Testis (tissue), 2 donors: ENCODE measurements at regions not wholly inside any gene's neighbourhood (a gene's known extent, or its start where the extent isn't known, plus 50 kb on each side); places are given as distances from the start of the nearest gene placed in this dataset.

Experiments
- DNase-seq: peaks from one replicate; pipeline ENCODE4 v3.0.0-alpha.2; 2019
- H3K27ac ChIP-seq, 2 donors: fragments of 200-600 bp; sonication (generic); one replicate each; pipeline ENCODE4 v1.5.1; 2019
- H3K27me3 ChIP-seq: fragments of 200-600 bp; sonication (generic); one replicate; pipeline ENCODE4 v1.5.1; 2019
- H3K36me3 ChIP-seq: fragments of 200-600 bp; sonication (generic); one replicate; pipeline ENCODE4 v1.5.1; 2017; ENCODE audit warnings: low read depth; ENCODE audit errors: missing control alignments
- H3K4me1 ChIP-seq: fragments of 200-600 bp; sonication (generic); one replicate; pipeline ENCODE4 v1.5.1; 2019
- H3K4me3 ChIP-seq, 2 donors: fragments of 200-600 bp; sonication (generic); one replicate each; pipeline ENCODE4 v1.5.1; 2017 to 2019
- H3K9me3 ChIP-seq: fragments of 200-600 bp; sonication (generic); one replicate; pipeline ENCODE4 v1.5.1; 2017
- POLR2A ChIP-seq: fragments of 450-650 bp; IDR thresholded peaks from one replicate; pipeline ENCODE4 v1.6.1; 2017; ENCODE audit warnings: antibody characterized with exemption, mild to moderate bottlenecking, moderate library complexity
- WGBS, 2 donors: methylation state at CpG; one replicate each; pipeline ENCODE4 v1.1.5; 2018; 5-methylcytosine and 5-hydroxymethylcytosine counted together
- intact Hi-C: fragments of 100-400 bp; cut with DNase I; formaldehyde crosslinking; loops from one replicate; pipeline ENCODE4 v1.15.1; 2023; ENCODE audit warnings: low total_unique reads
- TF ChIP-seq, protein P1 (sequence below), 3 experiments: fragments of 450-650 bp in 2 of 3; fragments of 200-600 bp in 1 of 3; sonication (generic) in 1 of 3; IDR thresholded peaks; one replicate each; pipeline ENCODE4 v1.5.1; 2016 to 2019; ENCODE audit warnings: antibody characterized with exemption in 3 of 3, mild to moderate bottlenecking in 2 of 3, moderate library complexity in 1 of 3

DNA sequence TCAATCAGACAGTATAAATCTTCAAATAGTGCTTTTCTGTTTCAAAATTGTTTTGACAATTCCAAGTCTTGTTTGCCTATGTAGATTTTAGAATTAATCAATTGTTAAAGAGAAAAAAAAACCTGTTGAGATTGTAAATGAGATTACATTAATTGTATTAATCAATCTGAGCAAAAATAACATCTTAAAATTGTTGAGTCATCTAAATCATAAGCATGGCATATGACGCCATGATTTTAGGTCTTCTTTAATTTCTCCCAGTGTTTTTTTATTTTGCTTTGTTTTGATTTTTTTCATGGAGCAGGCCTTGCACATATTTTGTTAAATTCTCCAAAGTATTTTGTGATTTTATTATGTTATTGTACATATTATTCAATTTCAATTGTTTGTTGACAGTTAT, 988.0 kb upstream of the SEMA6A start:
- H3K27ac ChIP-seq = no peak overlapping the region
- DNase-seq = no peak
- H3K9me3 ChIP-seq = no peaks in the 10 kb centered on the region
- intact Hi-C loops = no loop called here
- 94% methylated on average over 1 of the region's 1 CpG for WGBS, 2 donors
- H3K4me3 ChIP-seq = no peak overlapping the region
- TF ChIP-seq, protein P1, sequence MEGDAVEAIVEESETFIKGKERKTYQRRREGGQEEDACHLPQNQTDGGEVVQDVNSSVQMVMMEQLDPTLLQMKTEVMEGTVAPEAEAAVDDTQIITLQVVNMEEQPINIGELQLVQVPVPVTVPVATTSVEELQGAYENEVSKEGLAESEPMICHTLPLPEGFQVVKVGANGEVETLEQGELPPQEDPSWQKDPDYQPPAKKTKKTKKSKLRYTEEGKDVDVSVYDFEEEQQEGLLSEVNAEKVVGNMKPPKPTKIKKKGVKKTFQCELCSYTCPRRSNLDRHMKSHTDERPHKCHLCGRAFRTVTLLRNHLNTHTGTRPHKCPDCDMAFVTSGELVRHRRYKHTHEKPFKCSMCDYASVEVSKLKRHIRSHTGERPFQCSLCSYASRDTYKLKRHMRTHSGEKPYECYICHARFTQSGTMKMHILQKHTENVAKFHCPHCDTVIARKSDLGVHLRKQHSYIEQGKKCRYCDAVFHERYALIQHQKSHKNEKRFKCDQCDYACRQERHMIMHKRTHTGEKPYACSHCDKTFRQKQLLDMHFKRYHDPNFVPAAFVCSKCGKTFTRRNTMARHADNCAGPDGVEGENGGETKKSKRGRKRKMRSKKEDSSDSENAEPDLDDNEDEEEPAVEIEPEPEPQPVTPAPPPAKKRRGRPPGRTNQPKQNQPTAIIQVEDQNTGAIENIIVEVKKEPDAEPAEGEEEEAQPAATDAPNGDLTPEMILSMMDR (IDR thresholded peaks at IDR 0.05) = no peak
- no peak for TF ChIP-seq POLR2A
- H3K27me3 ChIP-seq = no peaks in the 10 kb centered on the region
- no peaks in the 10 kb centered on the region for H3K4me1 ChIP-seq
- no peaks in the 10 kb centered on the region for H3K36me3 ChIP-seq

DNA sequence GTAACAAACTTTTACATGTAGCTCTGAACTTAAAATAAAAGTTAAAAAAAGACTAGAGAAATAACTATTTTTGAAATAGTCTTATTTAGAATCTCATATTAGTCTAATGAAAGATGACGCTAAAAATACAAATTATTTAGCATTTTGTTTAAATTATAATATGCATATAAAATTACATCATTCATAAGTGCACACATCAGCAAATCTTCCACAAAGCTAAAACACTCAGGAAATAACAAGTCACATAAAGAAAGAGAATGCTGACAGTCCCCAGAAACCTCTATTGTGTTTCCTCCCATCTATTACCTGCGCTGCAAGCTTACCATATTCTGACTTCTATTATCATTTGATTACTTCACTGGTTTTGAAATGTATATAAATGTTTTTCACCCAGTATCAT, 986.9 kb upstream of the SEMA6A start:
- intact Hi-C loops = no loop called here
- WGBS, 2 donors = 94 to 96% methylated on average over 2 of the region's 2 CpGs
- no peak for DNase-seq
- Histone ChIP-seq H3K9me3 (no peaks in the 10 kb centered on the region), H3K36me3 (no peaks in the 10 kb centered on the region), H3K4me1 (no peaks in the 10 kb centered on the region), H3K27me3 (no peaks in the 10 kb centered on the region), H3K27ac (no peak overlapping the region), H3K4me3 (no peak overlapping the region)
- TF ChIP-seq POLR2A = no peak
- TF ChIP-seq, protein P1 (IDR thresholded peaks at IDR 0.05) = no peak

DNA sequence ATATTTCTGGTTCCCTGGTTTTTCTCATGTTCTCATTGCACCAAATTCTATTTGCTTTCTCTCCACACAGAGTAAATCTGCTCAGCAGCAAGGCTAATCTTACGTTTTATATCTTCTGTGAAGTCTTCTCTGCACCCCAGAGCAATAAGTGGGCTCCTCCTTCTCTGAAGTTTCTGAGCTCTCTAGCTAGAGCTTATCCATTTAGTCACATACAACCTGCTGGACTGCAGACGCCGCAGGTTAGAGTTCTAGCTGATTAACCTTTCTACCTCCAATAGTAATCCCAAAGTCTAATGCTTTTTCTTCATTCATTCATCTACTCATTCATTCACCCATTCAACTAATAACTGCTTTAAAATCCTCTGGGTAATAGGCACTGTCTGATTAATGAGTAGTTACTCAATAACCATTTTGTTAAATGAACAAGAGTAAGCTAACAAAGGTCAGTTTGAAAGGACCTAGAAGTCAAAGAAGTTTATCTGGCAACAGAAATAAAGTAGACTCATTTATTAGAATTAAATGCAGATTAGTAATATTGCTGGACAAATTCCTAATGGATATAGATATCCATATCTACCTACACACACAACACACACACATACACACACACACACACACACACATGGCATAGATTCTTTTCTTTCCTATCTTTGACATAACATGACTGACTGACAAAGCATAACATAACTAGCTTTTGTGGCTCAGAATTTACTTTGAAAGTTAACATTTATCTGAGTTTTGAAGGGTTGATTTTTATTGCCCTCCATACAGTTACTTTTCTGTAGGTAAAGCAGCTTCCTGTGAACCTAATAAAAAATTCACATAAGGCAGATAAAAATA, 984.6 kb upstream of the SEMA6A start:
- TF ChIP-seq, protein P1 (IDR thresholded peaks at IDR 0.05) = no peak
- no peak for TF ChIP-seq POLR2A

DNA sequence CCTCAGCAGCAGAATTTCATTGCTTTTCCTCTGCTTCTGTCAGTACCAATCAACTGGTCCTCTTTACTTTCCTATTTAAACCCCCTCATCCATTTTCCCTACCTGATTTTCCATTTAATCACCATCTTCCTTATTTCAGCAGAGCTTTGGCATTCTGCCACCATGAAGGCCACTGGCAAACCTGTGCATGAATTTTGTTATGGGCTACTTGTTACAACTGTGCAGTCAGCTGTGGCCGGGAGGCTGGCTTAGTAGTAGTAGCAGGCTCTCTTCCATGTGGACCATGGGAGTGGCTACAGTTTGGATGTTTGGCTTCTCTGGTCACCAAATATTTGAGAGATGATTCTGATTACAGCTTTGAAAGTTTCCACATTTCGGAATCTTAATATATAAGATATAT, 976.6 kb upstream of the SEMA6A start:
- Histone ChIP-seq H3K36me3 (no peaks in the 10 kb centered on the region), H3K27ac (no peak overlapping the region), H3K9me3 (no peaks in the 10 kb centered on the region), H3K4me3 (no peak overlapping the region), H3K4me1 (no peaks in the 10 kb centered on the region), H3K27me3 (no peaks in the 10 kb centered on the region)
- intact Hi-C loops = no loop called here
- no peak for TF ChIP-seq POLR2A
- TF ChIP-seq, protein P1 (IDR thresholded peaks at IDR 0.05) = no peak
- no peak for DNase-seq
- 87 to 91% methylated on average over 2 of the region's 2 CpGs for WGBS, 2 donors

More for the DNA sequence above, 984.6 kb upstream of the SEMA6A start:
- DNase-seq = no peak
- WGBS, 2 donors = 74 to 75% methylated on average over 3 of the region's 3 CpGs
- no peaks in the 10 kb centered on the region for H3K27me3 ChIP-seq
- no peak overlapping the region for H3K27ac ChIP-seq
- H3K9me3 ChIP-seq = no peaks in the 10 kb centered on the region
- no peaks in the 10 kb centered on the region for H3K4me1 ChIP-seq
- intact Hi-C loops = no loop called here
- no peak overlapping the region for H3K4me3 ChIP-seq
- no peaks in the 10 kb centered on the region for H3K36me3 ChIP-seq

DNA sequence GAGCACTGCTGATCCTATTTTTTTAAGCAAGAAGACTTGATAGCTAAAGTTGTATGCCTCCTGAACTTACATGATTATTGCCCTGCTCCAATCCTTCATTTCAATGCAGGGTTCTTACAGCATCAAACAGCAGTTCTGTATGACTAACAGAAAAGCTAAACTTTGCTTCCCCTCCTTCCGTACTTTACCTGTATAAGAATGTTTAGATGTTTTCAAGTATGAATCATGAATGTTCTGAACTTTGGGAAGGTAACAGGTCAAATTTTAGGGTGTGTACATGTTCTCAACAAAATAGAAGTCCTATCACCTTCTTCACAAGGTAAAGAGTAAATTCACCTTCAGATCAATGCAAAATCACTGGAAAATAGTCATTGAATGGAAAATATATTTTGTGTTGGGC, 972.6 kb upstream of the SEMA6A start:
- Histone ChIP-seq H3K36me3 (no peaks in the 10 kb centered on the region), H3K4me3 (no peak overlapping the region), H3K27me3 (no peaks in the 10 kb centered on the region), H3K4me1 (no peaks in the 10 kb centered on the region), H3K27ac (no peak overlapping the region), H3K9me3 (no peaks in the 10 kb centered on the region)
- intact Hi-C loops = no loop called here
- TF ChIP-seq, protein P1 (IDR thresholded peaks at IDR 0.05) = no peak
- no peak for TF ChIP-seq POLR2A
- no peak for DNase-seq
- 90 to 93% methylated on average over 1 of the region's 1 CpG for WGBS, 2 donors
